ENCODE measurements at regions not wholly inside any gene's neighbourhood (a gene's known extent, or its start where the extent isn't known, plus 50 kb on each side); places are given as distances from the start of the nearest gene placed in this dataset.

DNA sequence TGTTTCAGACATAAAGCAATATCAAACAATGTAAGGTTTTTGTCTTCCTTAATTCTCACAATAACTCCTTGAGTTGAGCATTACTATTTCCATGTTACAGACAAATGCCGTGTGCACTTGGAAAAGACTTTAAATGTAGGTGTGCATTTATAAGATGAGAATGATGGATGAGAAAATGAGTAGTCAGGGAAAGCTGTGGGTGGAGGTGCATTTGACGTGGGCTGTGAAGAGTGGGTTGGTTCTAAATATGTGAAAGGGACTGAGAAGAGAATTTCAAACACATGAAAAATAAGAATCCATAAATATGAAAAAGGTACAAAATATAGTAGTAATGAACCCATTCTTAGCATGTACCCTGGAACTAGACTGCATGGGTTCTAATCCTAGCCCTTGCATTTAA is 171.6 kb upstream of the PPP2R2B start:
- TF ChIP-seq, protein P1, sequence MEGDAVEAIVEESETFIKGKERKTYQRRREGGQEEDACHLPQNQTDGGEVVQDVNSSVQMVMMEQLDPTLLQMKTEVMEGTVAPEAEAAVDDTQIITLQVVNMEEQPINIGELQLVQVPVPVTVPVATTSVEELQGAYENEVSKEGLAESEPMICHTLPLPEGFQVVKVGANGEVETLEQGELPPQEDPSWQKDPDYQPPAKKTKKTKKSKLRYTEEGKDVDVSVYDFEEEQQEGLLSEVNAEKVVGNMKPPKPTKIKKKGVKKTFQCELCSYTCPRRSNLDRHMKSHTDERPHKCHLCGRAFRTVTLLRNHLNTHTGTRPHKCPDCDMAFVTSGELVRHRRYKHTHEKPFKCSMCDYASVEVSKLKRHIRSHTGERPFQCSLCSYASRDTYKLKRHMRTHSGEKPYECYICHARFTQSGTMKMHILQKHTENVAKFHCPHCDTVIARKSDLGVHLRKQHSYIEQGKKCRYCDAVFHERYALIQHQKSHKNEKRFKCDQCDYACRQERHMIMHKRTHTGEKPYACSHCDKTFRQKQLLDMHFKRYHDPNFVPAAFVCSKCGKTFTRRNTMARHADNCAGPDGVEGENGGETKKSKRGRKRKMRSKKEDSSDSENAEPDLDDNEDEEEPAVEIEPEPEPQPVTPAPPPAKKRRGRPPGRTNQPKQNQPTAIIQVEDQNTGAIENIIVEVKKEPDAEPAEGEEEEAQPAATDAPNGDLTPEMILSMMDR (IDR thresholded peaks at IDR 0.05): no peak
- no peak for TF ChIP-seq POLR2A (IDR thresholded peaks at IDR 0.05)
- TF ChIP-seq POLR2AphosphoS5 (IDR thresholded peaks at IDR 0.05): no peak

Measured in suprapubic skin (tissue), 4 donors.